ENCODE measurements at regions not wholly inside any gene's neighbourhood (a gene's known extent, or its start where the extent isn't known, plus 50 kb on each side); places are given as distances from the start of the nearest gene placed in this dataset.

- no peak for DNase-seq
Measured at GRCh38 chr2:198788676-198789075, 669.1 kb downstream of the SATB2 start.

GRCh38 chr2:198782734-198783133 is 675.0 kb downstream of the SATB2 start:
- DNase-seq, result no peak

- no peak for DNase-seq
Measured at GRCh38 chr2:198776616-198777406, 680.9 kb downstream of the SATB2 start.

GRCh38 chr2:198775737-198776136 is 682.0 kb downstream of the SATB2 start:
- DNase-seq, result no peak

GRCh38 chr2:198774576-198774975 is 683.2 kb downstream of the SATB2 start:
- DNase-seq, result no peak

- DNase-seq, result no peak
Measured at GRCh38 chr2:198767694-198768093, 690.0 kb downstream of the SATB2 start.

GRCh38 chr2:198763793-198764192 is 693.9 kb downstream of the SATB2 start:
- DNase-seq, result no peak

GRCh38 chr2:198762441-198762840 is 695.3 kb downstream of the SATB2 start:
- no peak for DNase-seq

GRCh38 chr2:198757069-198757468 is 700.7 kb downstream of the SATB2 start:
- no peak for DNase-seq

GRCh38 chr2:198756166-198756565 is 701.6 kb downstream of the SATB2 start:
- DNase-seq, result no peak

GRCh38 chr2:198753101-198753500 is 704.6 kb downstream of the SATB2 start:
- DNase-seq, result no peak

- no peak for DNase-seq
Measured at GRCh38 chr2:198749364-198749763, 708.4 kb downstream of the SATB2 start.

GRCh38 chr2:198731842-198732399 is 725.8 kb downstream of the SATB2 start:
- no peak for DNase-seq

- no peak for DNase-seq
Measured at GRCh38 chr2:198720266-198720665, 737.5 kb downstream of the SATB2 start.

- DNase-seq, result no peak
Measured at GRCh38 chr2:198717451-198717850, 740.3 kb downstream of the SATB2 start.

GRCh38 chr2:198715302-198715835 is 742.4 kb downstream of the SATB2 start:
- DNase-seq, result no peak

- no peak for DNase-seq
Measured at GRCh38 chr2:198712485-198712884, 745.3 kb downstream of the SATB2 start.

- DNase-seq, result no peak
Measured at GRCh38 chr2:198711484-198711883, 746.3 kb downstream of the SATB2 start.

- DNase-seq, result peak; percentile 48
Measured at GRCh38 chr2:198710562-198710961, 747.2 kb downstream of the SATB2 start.

GRCh38 chr2:198706476-198707082 is 751.2 kb downstream of the SATB2 start:
- no peak for DNase-seq

GRCh38 chr2:198703281-198703680 is 754.5 kb downstream of the SATB2 start:
- no peak for DNase-seq

GRCh38 chr2:198702796-198703195 is 754.9 kb downstream of the SATB2 start:
- DNase-seq, result no peak

- no peak for DNase-seq
Measured at GRCh38 chr2:198701481-198701880, 756.3 kb downstream of the SATB2 start.

GRCh38 chr2:198700319-198700718 is 757.4 kb downstream of the SATB2 start:
- DNase-seq, result peak; percentile 23
